Thymus (tissue), 11 donors: ENCODE measurements at regions not wholly inside any gene's neighbourhood (a gene's known extent, or its start where the extent isn't known, plus 50 kb on each side); places are given as distances from the start of the nearest gene placed in this dataset.
"Not testable (repeated sequence)": the region's sequence is repeated elsewhere in the genome, so short reads cannot be mapped to it uniquely, and the experiment has no call there.

Experiments used
- DNase-seq, 9 donors: peaks; one replicate each; pipeline ENCODE4 v3.0.0-alpha.2; 2013; ENCODE audit warnings: low spot score in 9 of 9, low read depth in 6 of 9, missing footprints in 1 of 9
- H3K27ac ChIP-seq, 2 donors: one replicate each; pipeline ENCODE4 v1.5.1; 2013; ENCODE audit warnings: control low read depth in 1 of 2, low read depth in 1 of 2, low read length in 1 of 2, mild to moderate bottlenecking in 1 of 2, moderate library complexity in 1 of 2
- H3K27me3 ChIP-seq, 2 donors: one replicate each; pipeline ENCODE4 v1.5.1; 2013; ENCODE audit warnings: low read length in 1 of 2; ENCODE audit not compliant: control insufficient read depth in 2 of 2, insufficient read depth in 1 of 2
- H3K36me3 ChIP-seq, 2 donors: one replicate each; pipeline ENCODE4 v1.5.1; 2013; ENCODE audit warnings: low read length in 1 of 2, mild to moderate bottlenecking in 1 of 2, moderate library complexity in 1 of 2; ENCODE audit not compliant: control insufficient read depth in 2 of 2, insufficient read depth in 2 of 2
- H3K4me1 ChIP-seq, 2 donors: one replicate each; pipeline ENCODE4 v1.5.1; 2013; ENCODE audit warnings: low read length in 2 of 2; ENCODE audit not compliant: control insufficient read depth in 2 of 2, insufficient read depth in 2 of 2
- H3K4me3 ChIP-seq, 2 donors: one replicate each; pipeline ENCODE4 v1.5.1; 2013; ENCODE audit warnings: low read length in 2 of 2, control low read depth in 1 of 2, mild to moderate bottlenecking in 1 of 2
- H3K9me3 ChIP-seq, 2 donors: one replicate each; pipeline ENCODE4 v1.5.1; 2013; ENCODE audit warnings: low read length in 1 of 2, mild to moderate bottlenecking in 1 of 2; ENCODE audit not compliant: control insufficient read depth in 2 of 2, insufficient read depth in 1 of 2
- WGBS: extraction: QIAGEN DNeasy Blood & Tissue Kit; methylation state at CpG from one replicate; pipeline ENCODE4 v1.1.7; 2013; 5-methylcytosine and 5-hydroxymethylcytosine counted together
- donor health status: healthy.

DNA sequence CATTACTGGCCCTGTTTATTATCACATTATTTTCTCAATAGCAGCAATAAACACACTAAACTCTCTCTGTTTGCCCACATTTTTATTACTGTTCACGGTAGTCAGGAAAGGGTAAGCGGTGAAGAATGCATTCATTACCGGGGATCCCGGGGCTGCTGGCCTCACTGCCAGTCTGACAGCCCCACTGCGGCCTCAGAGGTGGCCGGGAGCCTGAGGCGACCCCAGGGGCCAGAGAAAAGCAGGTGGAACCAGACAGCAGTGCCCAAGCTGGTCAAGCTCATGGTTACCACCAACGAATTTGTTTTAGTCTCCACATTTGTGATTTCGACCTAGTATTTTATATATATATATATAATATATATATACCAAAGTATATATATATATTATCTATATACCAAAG lies 127.7 kb downstream of the LRATD1 start:
- H3K4me1 ChIP-seq, result no peaks in the 10 kb centered on the region
- no peaks in the 10 kb centered on the region for H3K36me3 ChIP-seq
- H3K9me3 ChIP-seq, result no peaks in the 10 kb centered on the region
- no peak overlapping the region for H3K4me3 ChIP-seq
- WGBS, result 94% methylated on average over 9 of the region's 9 CpGs
- no peak overlapping the region for H3K27ac ChIP-seq
- no peaks in the 10 kb centered on the region for H3K27me3 ChIP-seq
- DNase-seq, result no peak

DNA sequence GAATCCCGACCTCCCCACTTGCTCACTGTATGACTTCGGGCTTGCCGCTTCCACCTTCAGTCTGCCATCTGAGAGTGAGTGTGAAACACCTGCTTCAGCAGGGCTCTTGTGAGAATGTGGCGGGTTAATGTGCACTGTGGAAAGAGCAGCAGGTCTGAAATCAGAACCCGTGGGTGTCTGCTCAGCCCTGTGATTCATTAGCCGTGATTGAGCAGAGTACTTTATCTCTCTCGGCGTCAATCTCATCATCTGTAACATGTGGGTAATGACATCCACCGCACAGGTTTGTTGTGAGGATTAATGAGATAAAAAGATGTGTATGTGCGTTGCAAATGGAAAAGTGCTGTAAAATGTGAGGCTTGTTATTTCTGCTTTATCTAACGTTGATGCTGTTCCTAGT lies 128.6 kb downstream of the LRATD1 start:
- Histone ChIP-seq H3K27ac (no peak overlapping the region), H3K4me1 (no peaks in the 10 kb centered on the region), H3K27me3 (no peaks in the 10 kb centered on the region), H3K9me3 (no peaks in the 10 kb centered on the region), H3K36me3 (no peaks in the 10 kb centered on the region), H3K4me3 (no peak overlapping the region)
- no peak for DNase-seq
- 94% methylated on average over 11 of the region's 11 CpGs for WGBS

DNA sequence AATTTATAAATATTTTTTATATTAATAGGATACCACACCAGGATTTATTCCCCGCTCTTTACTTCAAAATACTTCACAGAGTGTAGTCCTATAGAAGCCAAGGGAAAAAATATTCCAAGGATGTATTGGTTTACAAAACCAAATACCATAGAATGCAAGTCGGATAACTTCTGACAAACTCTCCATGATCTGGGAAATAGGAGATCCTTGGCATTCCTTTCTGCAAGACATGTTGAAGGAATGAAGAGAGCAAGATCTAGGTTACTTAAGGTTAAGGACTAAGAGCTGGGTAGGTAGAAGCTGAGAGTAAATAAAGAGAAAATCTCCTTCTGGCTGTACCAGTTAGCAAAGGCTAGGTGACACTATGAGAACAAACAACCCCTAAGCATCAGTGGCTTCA lies 141.2 kb downstream of the LRATD1 start:
- Histone ChIP-seq H3K36me3 (no peaks in the 10 kb centered on the region), H3K4me3 (no peak overlapping the region), H3K9me3 (no peaks in the 10 kb centered on the region), H3K27ac (no peak overlapping the region), H3K27me3 (no peaks in the 10 kb centered on the region), H3K4me1 (no peaks in the 10 kb centered on the region)
- WGBS, result 90% methylated on average over 2 of the region's 2 CpGs
- no peak for DNase-seq

DNA sequence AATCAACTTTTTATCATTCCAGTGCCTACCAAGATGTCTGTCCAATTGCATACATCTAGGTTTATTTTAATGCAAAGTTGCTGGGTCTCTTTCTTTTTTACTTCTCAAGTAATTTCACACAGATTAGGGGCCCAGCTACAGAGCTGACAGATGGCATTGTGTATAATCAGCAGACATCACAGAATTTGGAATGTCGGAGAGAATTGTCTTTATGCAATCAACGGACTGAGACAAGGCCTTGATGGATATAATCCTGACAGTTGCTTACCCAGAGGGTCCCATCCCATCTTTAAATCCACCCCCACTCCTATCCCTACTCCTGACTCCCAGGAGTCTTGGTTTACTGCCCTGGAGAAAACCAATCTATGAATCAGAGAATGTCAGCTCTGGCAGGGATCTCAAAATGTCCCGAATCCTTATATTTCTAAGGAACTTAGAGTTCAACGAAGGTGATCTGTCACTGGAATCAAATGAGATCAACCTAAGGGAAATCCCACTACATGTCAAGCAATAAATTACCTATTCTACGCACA lies 142.0 kb downstream of the LRATD1 start:
- WGBS, result 85% methylated on average over 5 of the region's 5 CpGs
- Histone ChIP-seq H3K36me3 (no peaks in the 10 kb centered on the region), H3K4me1 (no peaks in the 10 kb centered on the region), H3K4me3 (no peak overlapping the region), H3K27ac (no peak overlapping the region), H3K27me3 (no peaks in the 10 kb centered on the region), H3K9me3 (no peaks in the 10 kb centered on the region)
- DNase-seq, result no peak

DNA sequence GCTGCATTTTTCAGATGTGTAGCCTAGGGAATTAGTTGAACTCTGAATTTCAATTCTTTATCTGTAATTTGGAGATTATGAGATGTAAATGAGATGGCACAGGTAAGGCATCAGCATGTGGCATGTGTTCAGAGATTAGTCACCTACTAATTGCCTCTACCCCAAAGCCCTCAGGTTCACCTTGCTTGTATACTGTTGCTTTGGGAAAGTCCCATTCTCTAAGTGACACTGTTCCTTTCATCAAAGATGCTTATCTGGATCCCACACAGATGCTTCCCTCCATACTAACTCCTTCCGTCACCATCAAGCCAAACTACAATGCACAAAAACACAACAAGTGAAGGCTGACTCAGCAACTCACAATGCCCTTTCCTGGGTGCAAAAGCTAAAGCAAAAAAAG lies 143.7 kb downstream of the LRATD1 start:
- Histone ChIP-seq H3K4me1 (no peaks in the 10 kb centered on the region), H3K27me3 (no peaks in the 10 kb centered on the region), H3K27ac (no peak overlapping the region), H3K9me3 (no peaks in the 10 kb centered on the region), H3K36me3 (no peaks in the 10 kb centered on the region), H3K4me3 (no peak overlapping the region)
- WGBS, result 2% methylated on average over 1 of the region's 1 CpG
- no peak for DNase-seq

DNA sequence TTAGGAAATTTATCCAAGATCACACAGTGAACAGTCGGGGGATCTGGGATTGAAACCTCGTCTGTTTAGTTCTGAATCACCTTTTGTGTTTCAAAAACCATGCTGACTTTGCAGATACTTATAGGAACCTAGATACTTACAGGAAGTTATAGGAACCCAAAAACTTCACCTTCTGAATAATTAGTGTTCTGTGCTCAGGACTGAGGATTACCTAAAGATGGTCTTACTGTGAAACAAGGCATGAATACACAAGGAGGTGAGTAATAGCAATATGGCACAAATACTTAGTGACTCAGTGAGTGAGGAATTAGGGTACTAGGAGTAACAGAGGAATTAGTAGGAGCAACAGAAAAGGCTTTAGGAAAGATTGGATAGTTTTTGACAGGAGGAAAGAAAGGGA lies 145.5 kb downstream of the LRATD1 start:
- H3K27me3 ChIP-seq, result no peaks in the 10 kb centered on the region
- 90% methylated on average over 2 of the region's 2 CpGs for WGBS
- no peaks in the 10 kb centered on the region for H3K36me3 ChIP-seq
- DNase-seq, result no peak
- H3K27ac ChIP-seq, result no peak overlapping the region
- H3K4me3 ChIP-seq, result no peak overlapping the region
- H3K4me1 ChIP-seq, result no peaks in the 10 kb centered on the region
- no peaks in the 10 kb centered on the region for H3K9me3 ChIP-seq

DNA sequence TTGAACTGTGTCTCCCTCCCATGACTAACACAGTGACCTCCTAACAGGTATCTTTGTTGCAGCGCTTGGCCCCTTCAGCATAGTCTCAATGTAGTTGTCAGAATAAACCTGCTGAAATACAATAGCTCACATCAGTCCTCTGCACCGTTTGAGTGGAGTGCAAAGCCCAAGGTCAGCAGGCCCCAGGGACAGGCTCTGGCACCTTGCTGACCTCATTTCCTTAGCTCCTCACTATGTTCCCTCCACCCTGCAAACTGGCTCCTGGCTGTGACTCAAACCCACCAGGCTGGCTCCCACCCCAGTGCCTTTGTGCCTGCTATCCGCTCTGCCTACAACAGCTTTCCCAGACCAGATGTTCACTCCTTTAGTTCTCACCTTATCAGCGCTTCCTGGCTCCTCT lies 146.7 kb downstream of the LRATD1 start:
- Histone ChIP-seq H3K36me3 (no peaks in the 10 kb centered on the region), H3K4me3 (no peak overlapping the region), H3K27me3 (no peaks in the 10 kb centered on the region), H3K9me3 (no peaks in the 10 kb centered on the region), H3K27ac (no peak overlapping the region), H3K4me1 (no peaks in the 10 kb centered on the region)
- WGBS, result 87% methylated on average over 4 of the region's 4 CpGs
- DNase-seq, result no peak

DNA sequence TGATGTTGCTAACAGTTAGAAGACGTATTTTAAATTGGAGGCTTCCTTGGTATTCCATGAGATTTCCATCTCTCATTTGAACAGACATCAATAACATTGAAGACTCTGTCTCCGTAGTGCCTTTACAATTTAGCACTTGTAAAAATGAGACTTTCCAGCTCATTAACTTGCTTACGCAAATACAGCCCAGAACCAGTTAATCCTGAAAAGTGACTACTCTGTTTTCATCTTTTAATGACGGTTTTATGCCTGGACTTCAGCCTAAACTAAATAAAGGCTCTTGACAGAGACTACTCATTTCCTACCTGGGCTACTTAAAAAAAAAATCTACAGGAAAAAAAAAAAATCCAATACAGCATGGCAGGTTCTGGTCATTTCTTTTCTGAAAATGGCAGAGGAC lies 148.6 kb downstream of the LRATD1 start:
- Histone ChIP-seq H3K36me3 (no peaks in the 10 kb centered on the region), H3K4me3 (no peak overlapping the region), H3K27me3 (no peaks in the 10 kb centered on the region), H3K27ac (no peak overlapping the region), H3K4me1 (no peaks in the 10 kb centered on the region), H3K9me3 (no peaks in the 10 kb centered on the region)
- WGBS, result 84% methylated on average over 4 of the region's 4 CpGs
- no peak for DNase-seq

DNA sequence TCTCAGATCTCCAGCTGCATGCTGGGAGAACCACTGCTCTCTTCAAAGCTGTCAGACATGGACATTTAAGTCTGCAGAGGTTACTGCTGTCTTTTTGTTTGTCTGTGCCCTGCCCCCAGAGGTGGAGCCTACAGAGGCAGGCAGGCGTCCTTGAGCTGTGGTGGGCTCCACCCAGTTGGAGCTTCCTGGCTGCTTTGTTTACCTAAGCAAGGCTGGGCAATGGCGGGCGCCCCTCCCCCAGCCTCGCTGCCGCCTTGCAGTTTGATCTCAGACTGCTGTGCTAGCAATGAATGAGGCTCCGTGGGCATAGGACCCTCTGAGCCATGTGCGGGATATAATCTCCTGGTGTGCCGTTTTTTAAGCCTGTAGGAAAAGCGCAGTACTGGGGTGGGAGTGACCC lies 156.3 kb downstream of the LRATD1 start:
- WGBS, result 94% methylated on average over 8 of the region's 9 CpGs
- H3K9me3 ChIP-seq, result not testable (repeated sequence)

More for the DNA sequence above, 156.3 kb downstream of the LRATD1 start:
- DNase-seq, H3K27me3 ChIP-seq, H3K4me1 ChIP-seq, H3K36me3 ChIP-seq, H3K27ac ChIP-seq, H3K4me3 ChIP-seq: not testable (repeated sequence)
